ENCODE measurements at regions not wholly inside any gene's neighbourhood (a gene's known extent, or its start where the extent isn't known, plus 50 kb on each side); places are given as distances from the start of the nearest gene placed in this dataset.

GRCh38 chr16:85486256-85486915, 126.7 kb upstream of the GSE1 start:
- H3K9ac ChIP-seq (ENCODE audit: insufficient read depth, low read length, poor library complexity, severe bottlenecking), result no peak overlapping the region
- no peak overlapping the region for H3K4me3 Mint-ChIP-seq
- no peaks in the 10 kb centered on the region for H3K36me3 ChIP-seq (replicated peaks in 1 of 2; ENCODE audit: control insufficient read depth in 1 of 2, insufficient read depth in 2 of 2, low read length in 2 of 2)
- peaks cover 0 to 2% (median 0%) of the 10 kb centered on the region in 7 donors for H3K9me3 Mint-ChIP-seq
- H4K20me1 ChIP-seq (ENCODE audit: insufficient read depth, low read length), result no peaks in the 10 kb centered on the region
- H2AFZ ChIP-seq (ENCODE audit: insufficient read depth, low read depth, low read length, poor library complexity, severe bottlenecking), result no peak overlapping the region
- peaks cover 4% of the 10 kb centered on the region for H3K4me1 Mint-ChIP-seq
- H3K27ac ChIP-seq (ENCODE audit: low read depth in 1 of 2, low read length in 2 of 2), result no peak overlapping the region
- H3K27me3 ChIP-seq (ENCODE audit: control insufficient read depth in 2 of 2, insufficient read depth in 2 of 2, low read length in 2 of 2), result no peaks in the 10 kb centered on the region
- H3K4me3 ChIP-seq (replicated peaks in 1 of 3; ENCODE audit: low read depth in 2 of 3, low read length in 3 of 3), result no peak overlapping the region
- H3K79me2 ChIP-seq (ENCODE audit: insufficient read depth, low read length), result no peaks in the 10 kb centered on the region
- H3K36me3 Mint-ChIP-seq, result no peaks in the 10 kb centered on the region
- no peaks in the 10 kb centered on the region for H3K9me3 ChIP-seq (replicated peaks in 1 of 2; ENCODE audit: control insufficient read depth in 1 of 2, insufficient read depth in 1 of 2, low read length in 2 of 2)
- H3K27ac Mint-ChIP-seq, result no peak overlapping the region
- no peak for TF ChIP-seq CTCF (IDR thresholded peaks at IDR 0.05)
- H3K4me1 ChIP-seq (ENCODE audit: control insufficient read depth in 1 of 2, insufficient read depth in 2 of 2, low read length in 2 of 2), result no peaks in the 10 kb centered on the region
- peaks cover 9 to 13% (median 13%) of the 10 kb centered on the region in 3 donors for H3K27me3 Mint-ChIP-seq (ENCODE audit: low read depth in 3 of 3)
- 90% methylated on average over 33 of the region's 33 CpGs for WGBS (ENCODE audit: insufficient coverage)
- no peak for DNase-seq
- no peak overlapping the region for H3K4me2 ChIP-seq (replicated peaks; ENCODE audit: extremely low read depth, low read length, poor library complexity, severe bottlenecking)
- intact Hi-C loops (cut with micrococcal nuclease), result no loop called here

- TF ChIP-seq CTCF (IDR thresholded peaks at IDR 0.05), result no peak
- 59% methylated on average over 7 of the region's 8 CpGs for WGBS (ENCODE audit: insufficient coverage)
- peak overlapping the region in 1 of 7 donors; percentile 3 for H3K27ac Mint-ChIP-seq
These were observed 124.7 kb upstream of the GSE1 start for GRCh38 chr16:85488414-85488813.

More at GRCh38 chr16:85488414-85488813, 124.7 kb upstream of the GSE1 start:
- Histone ChIP-seq H3K36me3 (replicated peaks in 1 of 2; ENCODE audit: control insufficient read depth in 1 of 2, insufficient read depth in 2 of 2, low read length in 2 of 2) (no peaks in the 10 kb centered on the region), H3K9ac (ENCODE audit: insufficient read depth, low read length, poor library complexity, severe bottlenecking) (no peak overlapping the region), H3K27me3 (ENCODE audit: control insufficient read depth in 2 of 2, insufficient read depth in 2 of 2, low read length in 2 of 2) (no peaks in the 10 kb centered on the region), H3K79me2 (ENCODE audit: insufficient read depth, low read length) (no peaks in the 10 kb centered on the region), H2AFZ (ENCODE audit: insufficient read depth, low read depth, low read length, poor library complexity, severe bottlenecking) (no peak overlapping the region), H3K4me1 (ENCODE audit: control insufficient read depth in 1 of 2, insufficient read depth in 2 of 2, low read length in 2 of 2) (no peaks in the 10 kb centered on the region), H3K27ac (ENCODE audit: low read depth in 1 of 2, low read length in 2 of 2) (no peak overlapping the region), H3K9me3 (replicated peaks in 1 of 2; ENCODE audit: control insufficient read depth in 1 of 2, insufficient read depth in 1 of 2, low read length in 2 of 2) (no peaks in the 10 kb centered on the region), H3K4me2 (replicated peaks; ENCODE audit: extremely low read depth, low read length, poor library complexity, severe bottlenecking) (no peak overlapping the region), H4K20me1 (ENCODE audit: insufficient read depth, low read length) (no peaks in the 10 kb centered on the region), H3K4me3 (replicated peaks in 1 of 3; ENCODE audit: low read depth in 2 of 3, low read length in 3 of 3) (no peak overlapping the region)
- DNase-seq, result no peak
- Mint-ChIP-seq H3K27me3 (ENCODE audit: low read depth in 3 of 3) (peaks cover 9 to 13% (median 13%) of the 10 kb centered on the region in 3 donors), H3K4me3 (no peak overlapping the region), H3K4me1 (peaks cover 4% of the 10 kb centered on the region), H3K36me3 (no peaks in the 10 kb centered on the region), H3K9me3 (peaks cover 0 to 3% (median 0%) of the 10 kb centered on the region in 7 donors)
- intact Hi-C loops (cut with micrococcal nuclease), result no loop called here

Data from CD14-positive monocyte (primary cell).